ENCODE measurements at regions not wholly inside any gene's neighbourhood (a gene's known extent, or its start where the extent isn't known, plus 50 kb on each side); places are given as distances from the start of the nearest gene placed in this dataset.
"Not testable (repeated sequence)": the region's sequence is repeated elsewhere in the genome, so short reads cannot be mapped to it uniquely, and the experiment has no call there.

DNA sequence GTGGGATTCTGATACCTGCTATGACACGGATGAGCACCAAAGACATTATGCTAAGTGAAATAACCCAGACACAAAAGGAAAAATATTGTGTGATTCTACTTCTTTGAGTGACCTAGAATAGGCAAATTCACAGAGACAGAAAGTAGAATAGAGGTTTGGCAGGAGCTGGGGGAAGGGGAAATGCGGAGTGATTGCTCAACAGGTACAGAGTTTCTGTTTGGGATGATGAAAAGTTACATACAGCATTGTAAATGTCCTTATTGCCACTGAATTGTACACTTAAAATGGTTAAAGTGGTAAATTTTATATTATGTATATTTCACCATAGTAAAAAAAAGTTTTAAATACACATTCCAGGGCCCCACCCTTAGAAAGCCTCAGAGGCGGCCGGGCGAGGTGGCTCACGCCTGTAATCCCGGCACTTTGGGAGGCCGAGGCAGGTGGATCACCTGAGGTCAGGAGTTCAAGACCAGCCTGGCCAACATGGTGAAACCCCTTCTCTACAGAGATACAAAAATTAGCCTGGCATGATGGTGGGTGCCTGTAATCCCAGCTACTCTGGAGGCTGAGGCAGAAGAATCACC, 72.3 kb downstream of the ARF6 start:
- TF ChIP-seq, protein P1, sequence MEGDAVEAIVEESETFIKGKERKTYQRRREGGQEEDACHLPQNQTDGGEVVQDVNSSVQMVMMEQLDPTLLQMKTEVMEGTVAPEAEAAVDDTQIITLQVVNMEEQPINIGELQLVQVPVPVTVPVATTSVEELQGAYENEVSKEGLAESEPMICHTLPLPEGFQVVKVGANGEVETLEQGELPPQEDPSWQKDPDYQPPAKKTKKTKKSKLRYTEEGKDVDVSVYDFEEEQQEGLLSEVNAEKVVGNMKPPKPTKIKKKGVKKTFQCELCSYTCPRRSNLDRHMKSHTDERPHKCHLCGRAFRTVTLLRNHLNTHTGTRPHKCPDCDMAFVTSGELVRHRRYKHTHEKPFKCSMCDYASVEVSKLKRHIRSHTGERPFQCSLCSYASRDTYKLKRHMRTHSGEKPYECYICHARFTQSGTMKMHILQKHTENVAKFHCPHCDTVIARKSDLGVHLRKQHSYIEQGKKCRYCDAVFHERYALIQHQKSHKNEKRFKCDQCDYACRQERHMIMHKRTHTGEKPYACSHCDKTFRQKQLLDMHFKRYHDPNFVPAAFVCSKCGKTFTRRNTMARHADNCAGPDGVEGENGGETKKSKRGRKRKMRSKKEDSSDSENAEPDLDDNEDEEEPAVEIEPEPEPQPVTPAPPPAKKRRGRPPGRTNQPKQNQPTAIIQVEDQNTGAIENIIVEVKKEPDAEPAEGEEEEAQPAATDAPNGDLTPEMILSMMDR (IDR thresholded peaks at IDR 0.05) = not testable (repeated sequence)
- not testable (repeated sequence) for TF ChIP-seq POLR2A (IDR thresholded peaks at IDR 0.05)
